ENCODE measurements at regions not wholly inside any gene's neighbourhood (a gene's known extent, or its start where the extent isn't known, plus 50 kb on each side); places are given as distances from the start of the nearest gene placed in this dataset.

- TF ChIP-seq EZH2 (IDR thresholded peaks at IDR 0.05) (no peak), POLR2AphosphoS5 (IDR thresholded peaks at IDR 0.05; ENCODE audit: borderline replicate concordance, low read depth, low read length) (no peak)
These were observed 167.4 kb downstream of the TEX36 start for GRCh38 chr10:125515571-125515970.

All from SK-N-MC (cell line).